A549 (cell line): ENCODE measurements at regions not wholly inside any gene's neighbourhood (a gene's known extent, or its start where the extent isn't known, plus 50 kb on each side); places are given as distances from the start of the nearest gene placed in this dataset.

Experiments
- ATAC-seq, 2 experiments: fragments of 200-7000 bp in 1 of 2; fragments of >200 bp in 1 of 2; cut with Nextera tagmentation in 1 of 2; cut with Tn5 transposase in 1 of 2; 3 replicates each; pipeline versions ENCODE4 v1.8.0 to v1.9.1; 2018 to 2020; ENCODE audit warnings: mild to moderate bottlenecking in 1 of 2, moderate library complexity in 1 of 2
- CTCF ChIA-PET: fragments of 300-600 bp; sonication (Branson Sonifier 250); formaldehyde crosslinking; extraction: SDS; loops from one replicate; lab custom pipeline; 2021; ENCODE audit warnings: antibody characterized with exemption, inconsistent platforms; lab: Yijun Ruan, JAX
- POLR2A ChIA-PET: fragments of 350-600 bp; formaldehyde crosslinking; extraction: SDS; loops from one replicate; lab custom pipeline; 2021; ENCODE audit warnings: antibody characterized with exemption, inconsistent platforms; lab: Yijun Ruan, JAX
- DNase-seq, 2 experiments: peaks; one replicate each; pipeline versions ENCODE4 v3.0.0 to v3.0.0-alpha.2; 2011 to 2016; ENCODE audit warnings: low read depth in 1 of 2, low spot score in 1 of 2
- FAIRE-seq: peaks from 2 replicates; lab custom pipeline; 2011; peaks lifted over from hg19 to GRCh38; lab: Jason Lieb, UNC
- H3K27ac ChIP-seq, 2 experiments: fragments of >200 bp; sonication (Bioruptor Twin); formaldehyde crosslinking; 3 replicates each; pipeline ENCODE4 v1.5.1; 2016 to 2017
- H3K4me1 ChIP-seq: fragments of >200 bp; sonication (Bioruptor Twin); formaldehyde crosslinking; 3 replicates; pipeline ENCODE4 v1.6.1; 2016
- H3K4me2 ChIP-seq: fragments of >200 bp; sonication (Bioruptor Twin); formaldehyde crosslinking; 3 replicates; pipeline ENCODE4 v1.6.1; 2016
- H3K4me3 ChIP-seq: fragments of >200 bp; sonication (Bioruptor Twin); formaldehyde crosslinking; 3 replicates; pipeline ENCODE4 v1.5.1; 2016
- H3K9me3 ChIP-seq: fragments of >200 bp; sonication (Bioruptor Twin); formaldehyde crosslinking; 3 replicates; pipeline ENCODE4 v1.6.1; 2016
- BHLHE40 ChIP-seq: IDR thresholded peaks from 2 replicates; pipeline ENCODE4 v1.6.1; 2012; ENCODE audit warnings: low read depth, low read length, inconsistent platforms
- FOSL2 ChIP-seq, 2 experiments: fragments of 450-650 bp in 1 of 2; fragments of >200 bp in 1 of 2; sonication (Bioruptor Twin) in 1 of 2; formaldehyde crosslinking; IDR thresholded peaks; 2 replicates each; pipeline versions ENCODE4 v1.5.0 to v1.6.1; 2016 to 2020; ENCODE audit warnings: mild to moderate bottlenecking in 1 of 2, moderate library complexity in 1 of 2
- FOXS1 ChIP-seq: fragments of 250-450 bp; sonication (Bioruptor Pico); IDR thresholded peaks from 2 replicates; pipeline ENCODE4 v1.5.0; 2020; ENCODE audit warnings: mild to moderate bottlenecking, moderate library complexity
- GATA3 ChIP-seq: IDR thresholded peaks from 2 replicates; pipeline ENCODE4 v1.6.1; 2012; ENCODE audit warnings: borderline replicate concordance
- HMGXB4 ChIP-seq: fragments of 250-450 bp; sonication (Bioruptor Pico); IDR thresholded peaks from 2 replicates; pipeline ENCODE4 v1.5.0; 2021; ENCODE audit warnings: mild to moderate bottlenecking, moderate library complexity, borderline replicate concordance
- HOXB13 ChIP-seq: fragments of 250-450 bp; sonication (Bioruptor Pico); IDR thresholded peaks from 2 replicates; pipeline ENCODE4 v1.5.0; 2020; ENCODE audit warnings: low read depth, mild to moderate bottlenecking, moderate library complexity
- JUNB ChIP-seq: fragments of >200 bp; sonication (Bioruptor Twin); formaldehyde crosslinking; IDR thresholded peaks from 2 replicates; pipeline ENCODE4 v1.6.1; 2016
- MAFK ChIP-seq: fragments of 450-650 bp; IDR thresholded peaks from 2 replicates; pipeline ENCODE4 v1.6.1; 2014; ENCODE audit not compliant: partially characterized antibody
- MAZ ChIP-seq: fragments of 150-350 bp; IDR thresholded peaks from 2 replicates; pipeline ENCODE4 v1.6.1; 2014; ENCODE audit warnings: antibody characterized with exemption, low read depth, low read length, borderline replicate concordance
- PHF8 ChIP-seq: fragments of 200-600 bp; sonication (generic); IDR thresholded peaks from 2 replicates; pipeline ENCODE4 v1.6.1; 2016; ENCODE audit warnings: low read depth, mild to moderate bottlenecking, antibody characterized with exemption, moderate library complexity, borderline replicate concordance
- ZSCAN20 ChIP-seq: fragments of 250-450 bp; sonication (Bioruptor Pico); IDR thresholded peaks from 2 replicates; pipeline ENCODE4 v1.8.0; 2022; ENCODE audit warnings: mild to moderate bottlenecking, moderate library complexity
- WGBS: methylation state at CpG from one replicate; pipeline ENCODE4 v1.1.6; 2017; ENCODE audit errors: missing lambda C conversion rate; 5-methylcytosine and 5-hydroxymethylcytosine counted together

- Histone ChIP-seq H3K4me3 (no peak overlapping the region), H3K4me2 (no peak overlapping the region), H3K9me3 (no peaks in the 10 kb centered on the region), H3K27ac (no peak overlapping the region), H3K4me1 (no peaks in the 10 kb centered on the region)
- WGBS: 34% methylated on average over 3 of the region's 3 CpGs
- ChIA-PET CTCF (interaction anchor here (0.5 to 4.6 kb wide), 18 partner anchors 8 to 547 kb away, joined by 3 to 36 read pairs (median 4); partner anchors contain the start of gene ESR2), POLR2A (no interaction called here)
- no peak for DNase-seq
- TF ChIP-seq FOSL2 (IDR thresholded peaks at IDR 0.05) (no peak), FOSL2 (CRISPR knock-in tag; IDR thresholded peaks at IDR 0.05) (no peak), FOXS1 (no peak), MAFK (no peak), BHLHE40 (no peak), HMGXB4 (CRISPR knock-in tag) (no peak), PHF8 (no peak), JUNB (no peak), GATA3 (no peak), HOXB13 (CRISPR knock-in tag) (no peak), MAZ (no peak), ZSCAN20 (CRISPR knock-in tag) (no peak)
- ATAC-seq: peak in 1 of 2 experiments; percentile 36; a peak in 1 of 6 replicates
- FAIRE-seq: no peak
These were observed 52.0 kb upstream of the SYNE2 start for GRCh38 chr14:63800651-63801375.
